ENCODE measurements at regions not wholly inside any gene's neighbourhood (a gene's known extent, or its start where the extent isn't known, plus 50 kb on each side); places are given as distances from the start of the nearest gene placed in this dataset.

DNA sequence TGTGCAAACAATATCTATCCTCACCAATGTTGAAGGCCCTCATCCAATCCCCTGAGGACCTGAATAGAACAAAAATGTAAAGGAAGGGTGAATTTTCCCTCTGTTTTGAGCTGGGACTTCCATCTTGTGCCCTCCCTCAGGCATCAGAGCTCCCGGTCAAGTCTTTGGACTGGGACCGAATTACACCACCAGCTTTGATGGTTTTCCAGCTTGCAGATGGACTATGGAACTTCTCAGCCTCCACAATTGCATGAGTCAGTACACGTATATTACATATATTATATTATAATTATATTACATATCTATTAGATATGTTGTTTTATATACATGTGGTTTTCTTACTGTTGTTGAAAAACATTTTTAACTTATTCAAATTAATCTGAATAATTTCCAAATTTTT lies 496.4 kb downstream of the CMPK2 start:
- Histone ChIP-seq H3K9me2 (ENCODE audit: insufficient read depth) (no peaks in the 10 kb centered on the region), H3K9me3 (ENCODE audit: control insufficient read depth in 1 of 2, insufficient read depth in 1 of 2, low read depth in 1 of 2, low read length in 2 of 2) (peaks cover 0 to 12% of the 10 kb centered on the region in 2 experiments; a peak in 2 of 4 replicates), H4K20me1 (ENCODE audit: insufficient read depth) (no peaks in the 10 kb centered on the region; the same call in 1 of the 2 replicates), H3K9ac (ENCODE audit: low read length) (no peak overlapping the region), H3K79me2 (ENCODE audit: insufficient read depth, low read length) (no peaks in the 10 kb centered on the region), H3K27me3 (ENCODE audit: insufficient read depth, low read length) (no peaks in the 10 kb centered on the region), H3K27ac (ENCODE audit: low read depth, low read length) (no peak overlapping the region), H3K4me2 (ENCODE audit: low read length) (no peak overlapping the region), H2AFZ (ENCODE audit: low read depth, low read length, poor library complexity, severe bottlenecking) (no peak overlapping the region), H3K4me3 (replicated peaks in 1 of 2; ENCODE audit: low read depth in 1 of 2, low read length in 2 of 2) (no peak overlapping the region), H3K36me3 (ENCODE audit: control insufficient read depth in 1 of 2, insufficient read depth in 2 of 2, low read length in 2 of 2) (no peaks in the 10 kb centered on the region), H3K4me1 (ENCODE audit: control insufficient read depth in 1 of 2, insufficient read depth in 2 of 2, low read length in 2 of 2) (peaks cover 0 to 4% of the 10 kb centered on the region in 2 experiments; a peak in 1 of 4 replicates)
- no peak for ATAC-seq
- no peak for DNase-seq (ENCODE audit: low read depth, low spot score)
- ChIA-PET POLR2A (no interaction called here), RAD21 (ENCODE audit: low non-redundant PET in 1 of 2, low total read pairs in 2 of 2, uncharacterized antibody in 2 of 2, unreplicated experiment in 2 of 2) (no interaction called here), CTCF (no interaction called here)
- TF ChIP-seq POLR2A (IDR thresholded peaks at IDR 0.05; ENCODE audit: borderline replicate concordance, extremely low read depth, insufficient read depth, insufficient read length): no peak
- TF ChIP-seq, protein P1, sequence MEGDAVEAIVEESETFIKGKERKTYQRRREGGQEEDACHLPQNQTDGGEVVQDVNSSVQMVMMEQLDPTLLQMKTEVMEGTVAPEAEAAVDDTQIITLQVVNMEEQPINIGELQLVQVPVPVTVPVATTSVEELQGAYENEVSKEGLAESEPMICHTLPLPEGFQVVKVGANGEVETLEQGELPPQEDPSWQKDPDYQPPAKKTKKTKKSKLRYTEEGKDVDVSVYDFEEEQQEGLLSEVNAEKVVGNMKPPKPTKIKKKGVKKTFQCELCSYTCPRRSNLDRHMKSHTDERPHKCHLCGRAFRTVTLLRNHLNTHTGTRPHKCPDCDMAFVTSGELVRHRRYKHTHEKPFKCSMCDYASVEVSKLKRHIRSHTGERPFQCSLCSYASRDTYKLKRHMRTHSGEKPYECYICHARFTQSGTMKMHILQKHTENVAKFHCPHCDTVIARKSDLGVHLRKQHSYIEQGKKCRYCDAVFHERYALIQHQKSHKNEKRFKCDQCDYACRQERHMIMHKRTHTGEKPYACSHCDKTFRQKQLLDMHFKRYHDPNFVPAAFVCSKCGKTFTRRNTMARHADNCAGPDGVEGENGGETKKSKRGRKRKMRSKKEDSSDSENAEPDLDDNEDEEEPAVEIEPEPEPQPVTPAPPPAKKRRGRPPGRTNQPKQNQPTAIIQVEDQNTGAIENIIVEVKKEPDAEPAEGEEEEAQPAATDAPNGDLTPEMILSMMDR (IDR thresholded peaks at IDR 0.05 in 2 of 3, conservative IDR thresholded peaks at IDR 0.05 in 1 of 3; ENCODE audit: borderline replicate concordance in 1 of 3, insufficient read depth in 1 of 3, low read depth in 2 of 3, low read length in 2 of 3): no peak
- TF ChIP-seq ELF1 (IDR thresholded peaks at IDR 0.05; ENCODE audit: borderline replicate concordance, low read depth): no peak
- TF ChIP-seq, protein P2, sequence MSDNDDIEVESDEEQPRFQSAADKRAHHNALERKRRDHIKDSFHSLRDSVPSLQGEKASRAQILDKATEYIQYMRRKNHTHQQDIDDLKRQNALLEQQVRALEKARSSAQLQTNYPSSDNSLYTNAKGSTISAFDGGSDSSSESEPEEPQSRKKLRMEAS (IDR thresholded peaks at IDR 0.05): no peak
- BruUV-seq (replicated peaks): no TSS peak
- intact Hi-C loops (cut with micrococcal nuclease): no loop called here

DNA sequence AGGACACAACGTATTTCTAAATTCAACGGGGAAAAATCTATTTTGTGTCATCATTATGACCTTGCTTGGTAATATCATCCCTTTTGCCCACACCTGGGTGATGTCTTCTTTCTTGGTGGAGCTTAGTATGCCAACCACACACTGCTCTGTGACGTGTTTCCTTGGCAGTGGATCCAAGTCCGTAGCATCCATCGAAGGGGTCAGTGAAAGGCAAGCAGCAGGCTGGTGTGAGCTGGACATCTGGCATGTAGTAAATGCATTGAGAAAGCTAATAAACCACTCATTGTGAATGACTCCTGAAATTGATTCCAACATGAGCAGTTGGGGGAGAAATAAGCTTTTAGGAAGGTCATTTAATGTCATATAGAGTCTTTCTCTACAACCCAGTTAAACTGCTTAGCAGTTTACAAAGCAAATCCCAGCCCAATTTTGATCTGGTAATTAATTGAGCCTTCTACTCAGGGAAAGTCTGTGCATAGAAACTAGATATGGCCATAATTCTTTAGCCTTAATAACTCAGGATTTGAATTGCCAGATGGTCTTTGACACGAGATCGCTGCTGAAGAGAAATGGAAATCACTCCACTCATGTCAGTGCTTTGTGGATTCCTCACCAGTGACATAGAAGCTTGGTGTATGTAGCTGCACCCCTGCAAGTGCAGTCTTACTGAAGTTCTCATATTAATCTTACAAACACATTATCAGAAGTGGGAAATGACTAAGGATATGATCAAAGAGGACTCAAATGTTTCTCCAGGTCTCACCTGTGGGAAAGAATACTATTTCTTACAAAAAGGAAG lies 494.8 kb downstream of the CMPK2 start:
- Histone ChIP-seq H3K27me3 (ENCODE audit: insufficient read depth, low read length) (no peaks in the 10 kb centered on the region), H4K20me1 (ENCODE audit: insufficient read depth) (no peaks in the 10 kb centered on the region; the same call in 1 of the 2 replicates), H3K4me3 (replicated peaks in 1 of 2; ENCODE audit: low read depth in 1 of 2, low read length in 2 of 2) (no peak overlapping the region), H3K4me2 (ENCODE audit: low read length) (no peak overlapping the region), H2AFZ (ENCODE audit: low read depth, low read length, poor library complexity, severe bottlenecking) (no peak overlapping the region), H3K79me2 (ENCODE audit: insufficient read depth, low read length) (no peaks in the 10 kb centered on the region), H3K27ac (ENCODE audit: low read depth, low read length) (no peak overlapping the region), H3K9ac (ENCODE audit: low read length) (no peak overlapping the region), H3K9me3 (ENCODE audit: control insufficient read depth in 1 of 2, insufficient read depth in 1 of 2, low read depth in 1 of 2, low read length in 2 of 2) (peaks cover 0 to 12% of the 10 kb centered on the region in 2 experiments; a peak in 2 of 4 replicates), H3K36me3 (ENCODE audit: control insufficient read depth in 1 of 2, insufficient read depth in 2 of 2, low read length in 2 of 2) (no peaks in the 10 kb centered on the region), H3K4me1 (ENCODE audit: control insufficient read depth in 1 of 2, insufficient read depth in 2 of 2, low read length in 2 of 2) (peaks cover 0 to 4% of the 10 kb centered on the region in 2 experiments; a peak in 1 of 4 replicates), H3K9me2 (ENCODE audit: insufficient read depth) (no peaks in the 10 kb centered on the region)
- ChIA-PET POLR2A (no interaction called here), RAD21 (ENCODE audit: low non-redundant PET in 1 of 2, low total read pairs in 2 of 2, uncharacterized antibody in 2 of 2, unreplicated experiment in 2 of 2) (no interaction called here), CTCF (no interaction called here)
- TF ChIP-seq, protein P2 (IDR thresholded peaks at IDR 0.05): no peak
- TF ChIP-seq, protein P3, sequence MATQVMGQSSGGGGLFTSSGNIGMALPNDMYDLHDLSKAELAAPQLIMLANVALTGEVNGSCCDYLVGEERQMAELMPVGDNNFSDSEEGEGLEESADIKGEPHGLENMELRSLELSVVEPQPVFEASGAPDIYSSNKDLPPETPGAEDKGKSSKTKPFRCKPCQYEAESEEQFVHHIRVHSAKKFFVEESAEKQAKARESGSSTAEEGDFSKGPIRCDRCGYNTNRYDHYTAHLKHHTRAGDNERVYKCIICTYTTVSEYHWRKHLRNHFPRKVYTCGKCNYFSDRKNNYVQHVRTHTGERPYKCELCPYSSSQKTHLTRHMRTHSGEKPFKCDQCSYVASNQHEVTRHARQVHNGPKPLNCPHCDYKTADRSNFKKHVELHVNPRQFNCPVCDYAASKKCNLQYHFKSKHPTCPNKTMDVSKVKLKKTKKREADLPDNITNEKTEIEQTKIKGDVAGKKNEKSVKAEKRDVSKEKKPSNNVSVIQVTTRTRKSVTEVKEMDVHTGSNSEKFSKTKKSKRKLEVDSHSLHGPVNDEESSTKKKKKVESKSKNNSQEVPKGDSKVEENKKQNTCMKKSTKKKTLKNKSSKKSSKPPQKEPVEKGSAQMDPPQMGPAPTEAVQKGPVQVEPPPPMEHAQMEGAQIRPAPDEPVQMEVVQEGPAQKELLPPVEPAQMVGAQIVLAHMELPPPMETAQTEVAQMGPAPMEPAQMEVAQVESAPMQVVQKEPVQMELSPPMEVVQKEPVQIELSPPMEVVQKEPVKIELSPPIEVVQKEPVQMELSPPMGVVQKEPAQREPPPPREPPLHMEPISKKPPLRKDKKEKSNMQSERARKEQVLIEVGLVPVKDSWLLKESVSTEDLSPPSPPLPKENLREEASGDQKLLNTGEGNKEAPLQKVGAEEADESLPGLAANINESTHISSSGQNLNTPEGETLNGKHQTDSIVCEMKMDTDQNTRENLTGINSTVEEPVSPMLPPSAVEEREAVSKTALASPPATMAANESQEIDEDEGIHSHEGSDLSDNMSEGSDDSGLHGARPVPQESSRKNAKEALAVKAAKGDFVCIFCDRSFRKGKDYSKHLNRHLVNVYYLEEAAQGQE (IDR thresholded peaks at IDR 0.05; ENCODE audit: low read depth): no peak
- TF ChIP-seq EGR1 (IDR thresholded peaks at IDR 0.05; ENCODE audit: low read depth): no peak
- no peak for ATAC-seq
- DNase-seq (ENCODE audit: low read depth, low spot score): no peak
- BruUV-seq (replicated peaks): no TSS peak
- intact Hi-C loops (cut with micrococcal nuclease): no loop called here

Measured in HCT116 (cell line).